IMR-90 (cell line): ENCODE measurements at regions not wholly inside any gene's neighbourhood (a gene's known extent, or its start where the extent isn't known, plus 50 kb on each side); places are given as distances from the start of the nearest gene placed in this dataset.

Experiments used
- ATAC-seq: fragments of 200-7000 bp; cut with Tn5 transposase; 2 replicates; pipeline ENCODE4 v1.9.1; 2020; ENCODE audit warnings: low read depth, mild to moderate bottlenecking, moderate library complexity
- BruUV-seq: library from RNA; stranded (reverse); fragments of 400-500 nt; replicated peaks from 2 replicates; lab custom pipeline; 2021; lab: Mats Ljungman, UMichigan
- CTCF ChIA-PET: fragments of 300-600 bp; formaldehyde crosslinking; extraction: SDS; loops from one replicate; lab custom pipeline; 2021; ENCODE audit warnings: antibody characterized with exemption; lab: Yijun Ruan, JAX
- POLR2A ChIA-PET: fragments of 300-600 bp; sonication (Branson Sonifier 250); formaldehyde crosslinking; loops from one replicate; lab custom pipeline; 2022; ENCODE audit warnings: antibody characterized with exemption; ENCODE audit not compliant: unreplicated experiment; lab: Charles Lee
- DNase-seq: peaks from one replicate; pipeline ENCODE4 v3.0.0; 2013
- H2AFZ ChIP-seq: replicated peaks from 2 replicates; pipeline ENCODE3; 2013; ENCODE audit warnings: low read length, mild to moderate bottlenecking; ENCODE audit not compliant: poor library complexity
- H2AK5ac ChIP-seq: 2 replicates; pipeline ENCODE4 v1.6.1; 2013; ENCODE audit warnings: low read depth, low read length, inconsistent platforms
- H2AK9ac ChIP-seq: replicated peaks from 2 replicates; pipeline ENCODE3; 2013; ENCODE audit warnings: mild to moderate bottlenecking, low read depth, low read length, moderate library complexity; ENCODE audit not compliant: poor library complexity
- H2BK120ac ChIP-seq: 2 replicates; pipeline ENCODE4 v1.6.1; 2013; ENCODE audit warnings: low read depth, low read length, inconsistent platforms
- H2BK15ac ChIP-seq: 3 replicates; pipeline ENCODE4 v1.6.1; 2013; ENCODE audit warnings: low read depth, low read length, inconsistent platforms
- H2BK20ac ChIP-seq: 2 replicates; pipeline ENCODE4 v1.6.1; 2013; ENCODE audit warnings: low read depth, mild to moderate bottlenecking, inconsistent platforms, low read length, moderate library complexity
- H2BK5ac ChIP-seq: 2 replicates; pipeline ENCODE4 v1.6.1; 2013; ENCODE audit warnings: mild to moderate bottlenecking, low read depth, low read length, inconsistent platforms; ENCODE audit not compliant: poor library complexity, severe bottlenecking
- H3K14ac ChIP-seq: replicated peaks from 2 replicates; pipeline ENCODE4 v1.6.1; 2013; ENCODE audit warnings: low read depth, low read length, inconsistent platforms
- H3K18ac ChIP-seq: 2 replicates; pipeline ENCODE4 v1.6.1; 2013; ENCODE audit warnings: low read depth, low read length, control low read depth
- H3K23ac ChIP-seq: 2 replicates; pipeline ENCODE4 v1.6.1; 2013; ENCODE audit warnings: low read depth, low read length, inconsistent platforms
- H3K27ac ChIP-seq: 2 replicates; pipeline ENCODE4 v1.5.1; 2013; ENCODE audit warnings: mild to moderate bottlenecking, control low read depth, low read length; ENCODE audit not compliant: insufficient read depth
- H3K27me3 ChIP-seq: 2 replicates; pipeline ENCODE4 v1.6.1; 2013; ENCODE audit warnings: low read length; ENCODE audit not compliant: control insufficient read depth, insufficient read depth
- H3K36me3 ChIP-seq: 2 replicates; pipeline ENCODE4 v1.6.1; 2013; ENCODE audit warnings: low read length, mixed read lengths; ENCODE audit not compliant: control insufficient read depth, insufficient read depth
- H3K4ac ChIP-seq: 2 replicates; pipeline ENCODE4 v1.6.1; 2013; ENCODE audit warnings: low read depth, low read length, inconsistent platforms
- H3K4me1 ChIP-seq: 2 replicates; pipeline ENCODE4 v1.6.1; 2013; ENCODE audit warnings: low read length, mixed read lengths; ENCODE audit not compliant: control insufficient read depth, insufficient read depth
- H3K4me2 ChIP-seq: 2 replicates; pipeline ENCODE4 v1.6.1; 2013; ENCODE audit warnings: low read depth, mild to moderate bottlenecking, control low read depth, low read length, moderate library complexity
- H3K4me3 ChIP-seq: 2 replicates; pipeline ENCODE4 v1.5.1; 2013; ENCODE audit warnings: low read depth, mild to moderate bottlenecking, control low read depth, low read length, moderate library complexity; ENCODE audit not compliant: insufficient read depth
- H3K56ac ChIP-seq: 2 replicates; pipeline ENCODE4 v1.6.1; 2013; ENCODE audit warnings: low read length, inconsistent platforms; ENCODE audit not compliant: insufficient read depth; ENCODE audit errors: extremely low read depth
- H3K79me1 ChIP-seq, 2 experiments: 2 replicates each; pipeline ENCODE4 v1.6.1; 2013; ENCODE audit warnings: low read length in 2 of 2, inconsistent platforms in 1 of 2, low read depth in 1 of 2
- H3K9ac ChIP-seq: 2 replicates; pipeline ENCODE4 v1.6.1; 2013; ENCODE audit warnings: low read depth, low read length, control low read depth
- H3K9me1 ChIP-seq: 2 replicates; pipeline ENCODE4 v1.6.1; 2013; ENCODE audit warnings: low read length, inconsistent platforms; ENCODE audit not compliant: insufficient read depth
- H3K9me3 ChIP-seq: 2 replicates; pipeline ENCODE4 v1.6.1; 2013; ENCODE audit warnings: low read length; ENCODE audit not compliant: control insufficient read depth, insufficient read depth
- H4K20me1 ChIP-seq: 2 replicates; pipeline ENCODE4 v1.6.1; 2013; ENCODE audit warnings: low read length, inconsistent platforms; ENCODE audit not compliant: insufficient read depth
- H4K5ac ChIP-seq: 2 replicates; pipeline ENCODE4 v1.6.1; 2013; ENCODE audit warnings: mild to moderate bottlenecking, low read depth, low read length, control low read depth
- H4K8ac ChIP-seq, 2 experiments: 2 replicates each; pipeline ENCODE4 v1.6.1; 2013; ENCODE audit warnings: low read depth in 2 of 2, low read length in 2 of 2, control low read depth in 1 of 2, inconsistent platforms in 1 of 2
- H4K91ac ChIP-seq: 2 replicates; pipeline ENCODE4 v1.6.1; 2013; ENCODE audit warnings: low read depth, low read length, inconsistent platforms; ENCODE audit not compliant: insufficient read depth
- CEBPB ChIP-seq: IDR thresholded peaks from 2 replicates; pipeline ENCODE4 v1.6.1; 2012; ENCODE audit warnings: low read depth, low read length, improper control_type of control experiment
- RAD21 ChIP-seq: IDR thresholded peaks from 2 replicates; pipeline ENCODE4 v1.6.1; 2012; ENCODE audit warnings: low read length, improper control_type of control experiment
- WGBS, 2 experiments: methylation state at CpG; one replicate each; pipeline versions ENCODE4 v1.1.5 to v1.1.7; 2013; ENCODE audit warnings: missing lambda C conversion rate in 2 of 2; ENCODE audit not compliant: insufficient read length in 1 of 2; ENCODE audit errors: extremely low coverage in 2 of 2; 5-methylcytosine and 5-hydroxymethylcytosine counted together
- dilution Hi-C: fragments of 300-500 bp; cut with HindIII; formaldehyde crosslinking; loops from one replicate; pipeline ENCODE4 v1.14.3; 2018; ENCODE audit warnings: low sequenced_read_pairs; ENCODE audit not compliant: unreplicated experiment
- in situ Hi-C: fragments of 300-500 bp; cut with MboI; formaldehyde crosslinking; loops from 3 replicates; pipeline ENCODE4 v1.14.3; 2019; ENCODE audit warnings: low sequenced_read_pairs, inconsistent platforms, mixed read lengths
- intact Hi-C: fragments of 100-400 bp; cut with micrococcal nuclease; formaldehyde crosslinking; loops from 2 replicates; pipeline ENCODE4 v1.10.0; 2022

DNA sequence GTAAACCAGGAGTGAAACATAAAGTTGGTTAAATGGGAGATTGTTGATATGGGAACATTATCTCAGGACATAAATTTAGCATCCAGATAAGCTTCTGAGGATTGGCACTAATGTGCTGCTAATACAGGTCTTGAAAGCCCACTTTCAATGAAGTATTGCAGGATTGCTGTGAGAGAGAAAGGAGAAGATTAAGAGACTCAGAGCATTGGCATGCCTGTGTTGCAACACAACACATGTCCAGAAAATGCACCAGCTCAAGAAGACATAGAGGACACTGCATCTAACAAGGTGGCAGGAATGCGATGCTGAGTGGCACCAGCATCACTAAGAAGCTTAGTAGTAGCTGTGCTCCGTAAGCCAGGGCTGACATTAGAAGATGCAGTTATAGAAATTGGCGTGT is 728.9 kb downstream of the SUCLG1 start:
- no peaks in the 10 kb centered on the region for H3K79me1 ChIP-seq
- H3K18ac ChIP-seq, result no peak overlapping the region
- H4K8ac ChIP-seq, result no peak overlapping the region
- ChIA-PET CTCF (no interaction called here), POLR2A (no interaction called here)
- no peak overlapping the region for H2AK5ac ChIP-seq
- no peak overlapping the region for H3K4me3 ChIP-seq
- H3K27me3 ChIP-seq, result no peaks in the 10 kb centered on the region
- WGBS, 2 experiments, result no CpG with 5 or more reads among the region's 3 CpGs
- H3K56ac ChIP-seq, result no peak overlapping the region
- no peak overlapping the region for H2BK120ac ChIP-seq
- no peaks in the 10 kb centered on the region for H4K20me1 ChIP-seq
- BruUV-seq, result no TSS peak
- no peak overlapping the region for H3K4ac ChIP-seq
- in situ Hi-C loops, result no loop called here
- TF ChIP-seq RAD21, result no peak
- TF ChIP-seq CEBPB, result peak; percentile 53
- H2BK15ac ChIP-seq, result no peak overlapping the region
- H2AK9ac ChIP-seq, result no peak overlapping the region
- dilution Hi-C loops, result no loop called here
- ATAC-seq (no peak), DNase-seq (no peak)
- intact Hi-C loops, result no loop called here
- no peaks in the 10 kb centered on the region for H3K36me3 ChIP-seq
- H2AFZ ChIP-seq, result no peak overlapping the region
- H3K27ac ChIP-seq, result no peak overlapping the region
- no peaks in the 10 kb centered on the region for H3K9me3 ChIP-seq
- no peak overlapping the region for H2BK20ac ChIP-seq
- H3K9ac ChIP-seq, result no peak overlapping the region
- no peak overlapping the region for H4K91ac ChIP-seq
- H3K23ac ChIP-seq, result no peak overlapping the region
- no peak overlapping the region for H3K4me2 ChIP-seq
- H3K4me1 ChIP-seq, result no peaks in the 10 kb centered on the region
- no peak overlapping the region for H2BK5ac ChIP-seq
- no peaks in the 10 kb centered on the region for H3K9me1 ChIP-seq
- H3K14ac ChIP-seq, result no peak overlapping the region
- no peak overlapping the region for H4K5ac ChIP-seq
